ENCODE measurements at regions not wholly inside any gene's neighbourhood (a gene's known extent, or its start where the extent isn't known, plus 50 kb on each side); places are given as distances from the start of the nearest gene placed in this dataset.

DNA sequence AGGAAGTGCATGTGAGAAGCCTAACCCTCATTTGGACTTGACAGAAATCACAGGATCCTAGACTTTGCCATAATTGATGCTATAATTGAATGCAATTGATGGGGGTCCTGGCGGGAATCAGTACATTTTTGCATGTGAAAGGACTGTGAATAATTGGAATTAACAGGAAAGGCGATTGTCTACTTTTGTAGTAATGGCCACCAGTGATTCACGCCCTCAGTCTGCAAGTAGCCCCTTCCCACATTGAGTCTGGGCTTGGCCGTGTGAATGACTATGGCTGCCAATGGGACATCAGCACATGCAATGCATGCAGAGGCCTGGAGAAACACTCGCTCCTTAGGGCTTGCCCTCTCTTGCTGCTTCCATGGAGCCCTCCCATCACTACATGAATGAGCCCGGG lies 107.8 kb upstream of the OSMR start:
- H3K4me3 ChIP-seq (replicated peaks in 1 of 3; ENCODE audit: insufficient read depth in 1 of 3, low read depth in 1 of 3, low read length in 3 of 3), result no peak overlapping the region
- ChIA-PET CTCF (no interaction called here), POLR2A (no interaction called here)
- intact Hi-C loops (cut with micrococcal nuclease) (no loop called here), dilution Hi-C loops (cut with MboI; ENCODE audit: extremely low pct_ligation_motif_present, low sequenced_read_pairs) (no loop called here)
- BruUV-seq (replicated peaks), result no TSS peak
- no peak overlapping the region for H3K4me2 ChIP-seq (ENCODE audit: insufficient read depth, low read length)
- no peaks in the 10 kb centered on the region for H4K20me1 ChIP-seq (replicated peaks; ENCODE audit: control insufficient read depth, extremely low read depth, insufficient read depth, low read length)
- no peaks in the 10 kb centered on the region for H3K79me2 ChIP-seq (ENCODE audit: control insufficient read depth, insufficient read depth, low read length)
- no peak overlapping the region for H3K9ac ChIP-seq (replicated peaks; ENCODE audit: extremely low read depth, insufficient read depth, low read length)
- no peak overlapping the region for H2AFZ ChIP-seq (ENCODE audit: low read depth, low read length)
- no peaks in the 10 kb centered on the region for H3K9me3 ChIP-seq (replicated peaks; ENCODE audit: control insufficient read depth, insufficient read depth, low read length)
- TF ChIP-seq FOS (IDR thresholded peaks at IDR 0.05; ENCODE audit: borderline replicate concordance, insufficient read depth, low read length) (no peak), EZH2 (IDR thresholded peaks at IDR 0.05; ENCODE audit: borderline replicate concordance, low read depth, low read length, severe bottlenecking) (no peak), JUN (IDR thresholded peaks at IDR 0.05; ENCODE audit: borderline replicate concordance, insufficient read depth, insufficient read length, low read depth) (no peak), POLR2AphosphoS5 (IDR thresholded peaks at IDR 0.05; ENCODE audit: insufficient read depth, low read depth, low read length) (no peak), GATA2 (IDR thresholded peaks at IDR 0.05; ENCODE audit: insufficient read depth, insufficient read length, low read depth, low read length) (no peak)
- peaks cover 0 to 1% of the 10 kb centered on the region in 2 experiments for H3K27me3 ChIP-seq (ENCODE audit: control insufficient read depth in 2 of 2, insufficient read depth in 2 of 2, low read length in 2 of 2)
- DNase-seq (ENCODE audit: low read depth, low spot score), result no peak
- no peak overlapping the region for H3K27ac ChIP-seq (ENCODE audit: insufficient read depth, low read depth, low read length)
- H3K9me1 ChIP-seq (replicated peaks; ENCODE audit: control insufficient read depth, extremely low read depth, insufficient read depth, low read length), result no peaks in the 10 kb centered on the region
- FAIRE-seq, result no peak
- no peaks in the 10 kb centered on the region for H3K36me3 ChIP-seq (ENCODE audit: control insufficient read depth in 2 of 2, extremely low read depth in 1 of 2, insufficient read depth in 2 of 2, low read length in 2 of 2)
- H3K4me1 ChIP-seq (ENCODE audit: control insufficient read depth, extremely low read depth, insufficient read depth, low read length), result no peaks in the 10 kb centered on the region

DNA sequence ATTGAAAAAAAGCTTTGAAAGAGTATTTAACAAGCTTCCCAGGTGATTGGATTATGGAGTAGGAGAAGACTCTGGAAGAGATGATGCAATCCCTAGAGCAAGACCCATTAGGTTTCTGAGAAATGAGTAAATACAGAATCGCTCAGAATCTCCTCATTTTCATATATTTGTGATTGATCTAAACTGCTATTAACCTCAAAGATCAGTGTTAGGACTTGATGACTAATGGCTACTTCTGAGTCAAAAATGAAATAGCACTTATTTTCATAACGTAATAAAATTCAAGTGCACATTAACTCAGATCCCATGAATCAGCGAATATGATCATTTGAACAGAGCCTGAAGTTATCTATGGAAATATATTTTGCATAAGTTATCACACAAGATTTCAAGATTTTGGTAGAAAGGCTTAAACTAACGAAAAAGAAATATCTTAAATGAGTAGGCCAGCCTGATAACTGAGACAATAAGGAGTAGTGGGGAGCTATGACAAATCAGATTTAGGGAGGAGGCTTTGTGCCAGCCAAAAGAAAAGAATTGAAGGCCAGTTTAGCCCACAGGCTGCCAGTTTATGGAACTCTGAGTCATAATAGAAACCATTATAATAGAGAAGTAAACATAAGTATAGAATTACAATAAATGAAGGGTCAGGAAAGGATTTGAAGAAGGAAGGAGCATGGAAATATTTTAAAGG lies 106.7 kb upstream of the OSMR start:
- FAIRE-seq (peak; percentile 64), DNase-seq (ENCODE audit: low read depth, low spot score) (peak; percentile 38)
- Histone ChIP-seq H3K4me3 (replicated peaks in 1 of 3; ENCODE audit: insufficient read depth in 1 of 3, low read depth in 1 of 3, low read length in 3 of 3) (no peak overlapping the region), H3K9me3 (replicated peaks; ENCODE audit: control insufficient read depth, insufficient read depth, low read length) (no peaks in the 10 kb centered on the region), H3K27me3 (ENCODE audit: control insufficient read depth in 2 of 2, insufficient read depth in 2 of 2, low read length in 2 of 2) (no peaks in the 10 kb centered on the region), H3K9ac (replicated peaks; ENCODE audit: extremely low read depth, insufficient read depth, low read length) (no peak overlapping the region), H3K36me3 (ENCODE audit: control insufficient read depth in 2 of 2, extremely low read depth in 1 of 2, insufficient read depth in 2 of 2, low read length in 2 of 2) (no peaks in the 10 kb centered on the region), H4K20me1 (replicated peaks; ENCODE audit: control insufficient read depth, extremely low read depth, insufficient read depth, low read length) (no peaks in the 10 kb centered on the region), H3K4me2 (ENCODE audit: insufficient read depth, low read length) (no peak overlapping the region), H3K4me1 (ENCODE audit: control insufficient read depth, extremely low read depth, insufficient read depth, low read length) (no peaks in the 10 kb centered on the region), H3K79me2 (ENCODE audit: control insufficient read depth, insufficient read depth, low read length) (no peaks in the 10 kb centered on the region), H3K27ac (ENCODE audit: insufficient read depth, low read depth, low read length) (no peak overlapping the region), H2AFZ (ENCODE audit: low read depth, low read length) (no peak overlapping the region), H3K9me1 (replicated peaks; ENCODE audit: control insufficient read depth, extremely low read depth, insufficient read depth, low read length) (no peaks in the 10 kb centered on the region)
- TF ChIP-seq, protein P1, sequence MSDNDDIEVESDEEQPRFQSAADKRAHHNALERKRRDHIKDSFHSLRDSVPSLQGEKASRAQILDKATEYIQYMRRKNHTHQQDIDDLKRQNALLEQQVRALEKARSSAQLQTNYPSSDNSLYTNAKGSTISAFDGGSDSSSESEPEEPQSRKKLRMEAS (IDR thresholded peaks at IDR 0.05; ENCODE audit: insufficient read depth, insufficient read length), result no peak
- TF ChIP-seq MYC (IDR thresholded peaks at IDR 0.05; ENCODE audit: low read depth, low read length) (no peak), CTCF (IDR thresholded peaks at IDR 0.05; ENCODE audit: extremely low read depth in 1 of 2, insufficient read depth in 1 of 2, low read depth in 1 of 2, low read length in 2 of 2) (no peak), EZH2 (IDR thresholded peaks at IDR 0.05; ENCODE audit: borderline replicate concordance, low read depth, low read length, severe bottlenecking) (no peak), GATA2 (IDR thresholded peaks at IDR 0.05; ENCODE audit: insufficient read depth, insufficient read length, low read depth, low read length) (no peak), JUN (IDR thresholded peaks at IDR 0.05; ENCODE audit: borderline replicate concordance, insufficient read depth, insufficient read length, low read depth) (no peak), POLR2AphosphoS5 (IDR thresholded peaks at IDR 0.05; ENCODE audit: insufficient read depth, low read depth, low read length) (no peak), FOS (IDR thresholded peaks at IDR 0.05; ENCODE audit: borderline replicate concordance, insufficient read depth, low read length) (no peak), POLR2A (IDR thresholded peaks at IDR 0.05; ENCODE audit: low read depth, low read length) (no peak)
- BruUV-seq (replicated peaks), result no TSS peak
- intact Hi-C loops (cut with micrococcal nuclease) (no loop called here), dilution Hi-C loops (cut with MboI; ENCODE audit: extremely low pct_ligation_motif_present, low sequenced_read_pairs) (no loop called here)
- POLR2A ChIA-PET, result no interaction called here
- CTCF ChIA-PET, result interaction anchor here (1.2 kb wide), 1 partner anchor 71 kb away, joined by 3 read pairs; no protein-coding TSS in a partner anchor
